Gastrocnemius medialis (tissue), 4 donors: ENCODE measurements at regions not wholly inside any gene's neighbourhood (a gene's known extent, or its start where the extent isn't known, plus 50 kb on each side); places are given as distances from the start of the nearest gene placed in this dataset.
"Not testable (repeated sequence)": the region's sequence is repeated elsewhere in the genome, so short reads cannot be mapped to it uniquely, and the experiment has no call there.

Experiments
- CTCF ChIP-seq, 5 experiments: fragments of 450-650 bp in 3 of 5; fragments of 200-600 bp in 2 of 5; sonication (generic) in 2 of 5; IDR thresholded peaks in 4 of 5; conservative IDR thresholded peaks in 1 of 5; 1 replicate in 4 of 5; 2 replicates in 1 of 5; pipeline ENCODE4 v1.5.1; 2016 to 2019; ENCODE audit warnings: antibody characterized with exemption in 5 of 5, mild to moderate bottlenecking in 3 of 5, moderate library complexity in 3 of 5
- POLR2A ChIP-seq, 2 donors: fragments of 450-650 bp; IDR thresholded peaks; one replicate each; pipeline ENCODE4 v1.6.1; 2017; ENCODE audit warnings: antibody characterized with exemption in 2 of 2, mild to moderate bottlenecking in 2 of 2, moderate library complexity in 2 of 2

- TF ChIP-seq POLR2A (IDR thresholded peaks at IDR 0.05); CTCF (IDR thresholded peaks at IDR 0.05 in 4 of 5, conservative IDR thresholded peaks at IDR 0.05 in 1 of 5): not testable (repeated sequence)
Observed at GRCh38 chr15:44857164-44857710, 99.2 kb upstream of the TERB2 start.
